Fibroblast of lung (primary cell): ENCODE measurements at regions not wholly inside any gene's neighbourhood (a gene's known extent, or its start where the extent isn't known, plus 50 kb on each side); places are given as distances from the start of the nearest gene placed in this dataset.

ENCODE experiments used
- EZH2 ChIP-seq: IDR thresholded peaks from 2 replicates; pipeline ENCODE4 v1.5.1; 2012; ENCODE audit warnings: low read length, control low read depth, mild to moderate bottlenecking; ENCODE audit errors: missing control alignments
- TF ChIP-seq, protein P1 (sequence below), 2 donors: IDR thresholded peaks in 1 of 2; conservative IDR thresholded peaks in 1 of 2; 1 replicate in 1 of 2; 2 replicates in 1 of 2; pipeline ENCODE4 v1.5.1; 2011 to 2012; ENCODE audit warnings: low read length in 2 of 2, control low read depth in 1 of 2, inconsistent platforms in 1 of 2, low read depth in 1 of 2, mild to moderate bottlenecking in 1 of 2

DNA sequence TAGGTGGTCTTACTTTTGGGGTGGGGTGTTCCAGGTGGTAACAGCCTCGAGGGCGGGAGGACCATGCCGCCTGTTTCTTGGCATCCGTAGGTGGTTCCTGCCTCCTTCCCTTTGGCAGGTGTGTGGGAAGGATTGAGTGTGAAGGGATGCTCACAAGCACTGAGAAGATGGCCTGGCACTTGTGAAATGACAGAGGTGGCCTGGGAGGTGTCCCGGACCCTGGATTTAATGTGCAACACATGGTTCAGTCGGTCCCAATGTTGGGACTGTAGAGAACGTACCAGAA lies 165.8 kb upstream of the FOXF1 start:
- TF ChIP-seq, protein P1, sequence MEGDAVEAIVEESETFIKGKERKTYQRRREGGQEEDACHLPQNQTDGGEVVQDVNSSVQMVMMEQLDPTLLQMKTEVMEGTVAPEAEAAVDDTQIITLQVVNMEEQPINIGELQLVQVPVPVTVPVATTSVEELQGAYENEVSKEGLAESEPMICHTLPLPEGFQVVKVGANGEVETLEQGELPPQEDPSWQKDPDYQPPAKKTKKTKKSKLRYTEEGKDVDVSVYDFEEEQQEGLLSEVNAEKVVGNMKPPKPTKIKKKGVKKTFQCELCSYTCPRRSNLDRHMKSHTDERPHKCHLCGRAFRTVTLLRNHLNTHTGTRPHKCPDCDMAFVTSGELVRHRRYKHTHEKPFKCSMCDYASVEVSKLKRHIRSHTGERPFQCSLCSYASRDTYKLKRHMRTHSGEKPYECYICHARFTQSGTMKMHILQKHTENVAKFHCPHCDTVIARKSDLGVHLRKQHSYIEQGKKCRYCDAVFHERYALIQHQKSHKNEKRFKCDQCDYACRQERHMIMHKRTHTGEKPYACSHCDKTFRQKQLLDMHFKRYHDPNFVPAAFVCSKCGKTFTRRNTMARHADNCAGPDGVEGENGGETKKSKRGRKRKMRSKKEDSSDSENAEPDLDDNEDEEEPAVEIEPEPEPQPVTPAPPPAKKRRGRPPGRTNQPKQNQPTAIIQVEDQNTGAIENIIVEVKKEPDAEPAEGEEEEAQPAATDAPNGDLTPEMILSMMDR (conservative IDR thresholded peaks at IDR 0.05 in 1 of 2, IDR thresholded peaks at IDR 0.05 in 1 of 2; ENCODE audit: low read depth in 1 of 2, low read length in 2 of 2), result no peak
- TF ChIP-seq EZH2, result no peak
